Activated CD8-positive, alpha-beta T cell treated with anti-CD3 and anti-CD28 coated beads for 36 hours (primary cell): ENCODE measurements at regions not wholly inside any gene's neighbourhood (a gene's known extent, or its start where the extent isn't known, plus 50 kb on each side); places are given as distances from the start of the nearest gene placed in this dataset.

Source experiments
- ATAC-seq: fragments of 200-7000 bp; cut with Tn5 transposase; one replicate; pipeline ENCODE4 v1.10.0; 2021; ENCODE audit warnings: mild to moderate bottlenecking, moderate library complexity
- CTCF ChIA-PET: fragments of 350-600 bp; sonication (Branson Sonifier 250); formaldehyde crosslinking; loops from one replicate; lab custom pipeline; 2021; ENCODE audit warnings: antibody characterized with exemption; lab: Charles Lee
- POLR2A ChIA-PET: fragments of 350-600 bp; sonication (Branson Sonifier 250); formaldehyde crosslinking; loops from one replicate; lab custom pipeline; 2021; ENCODE audit warnings: antibody characterized with exemption; lab: Charles Lee
- DNase-seq: peaks from one replicate; pipeline ENCODE4 v3.0.0-alpha.2; 2020
- H3K27ac Mint-ChIP-seq: one replicate; pipeline ENCODE4 v1.8.0; 2021; ENCODE audit warnings: mild to moderate bottlenecking, mixed read lengths
- H3K27me3 Mint-ChIP-seq: one replicate; pipeline ENCODE4 v1.8.0; 2021; ENCODE audit warnings: mixed read lengths
- H3K36me3 Mint-ChIP-seq: one replicate; pipeline ENCODE4 v1.8.0; 2021; ENCODE audit warnings: low read depth, mixed read lengths
- H3K4me1 Mint-ChIP-seq: one replicate; pipeline ENCODE4 v1.8.0; 2021; ENCODE audit warnings: low read depth, mixed read lengths
- H3K4me3 Mint-ChIP-seq: one replicate; pipeline ENCODE4 v1.8.0; 2021; ENCODE audit warnings: mild to moderate bottlenecking, moderate library complexity, mixed read lengths
- H3K9me3 Mint-ChIP-seq: one replicate; pipeline ENCODE4 v1.8.0; 2021; ENCODE audit warnings: mixed read lengths
- CTCF ChIP-seq: fragments of 200-600 bp; IDR thresholded peaks from one replicate; pipeline ENCODE4 v1.8.0; 2022; ENCODE audit warnings: antibody characterized with exemption, mild to moderate bottlenecking
- intact Hi-C: fragments of 100-400 bp; cut with micrococcal nuclease; formaldehyde crosslinking; loops from one replicate; pipeline ENCODE4 v1.10.0; 2022

GRCh38 chr7:67542916-67543315 lies 546.3 kb downstream of the TYW1 start:
- H3K4me1 Mint-ChIP-seq, result no peaks in the 10 kb centered on the region
- CTCF ChIA-PET, result no interaction called here
- no peak for ATAC-seq
- TF ChIP-seq CTCF, result no peak
- H3K27ac Mint-ChIP-seq, result no peak overlapping the region
- POLR2A ChIA-PET, result no interaction called here
- H3K27me3 Mint-ChIP-seq, result no peaks in the 10 kb centered on the region
- intact Hi-C loops, result no loop called here
- no peak overlapping the region for H3K4me3 Mint-ChIP-seq
- H3K9me3 Mint-ChIP-seq, result no peaks in the 10 kb centered on the region
- DNase-seq, result no peak
- no peaks in the 10 kb centered on the region for H3K36me3 Mint-ChIP-seq

GRCh38 chr7:67547183-67547907 lies 550.7 kb downstream of the TYW1 start:
- Mint-ChIP-seq H3K27ac (no peak overlapping the region), H3K4me3 (no peak overlapping the region), H3K9me3 (no peaks in the 10 kb centered on the region), H3K36me3 (no peaks in the 10 kb centered on the region), H3K27me3 (no peaks in the 10 kb centered on the region), H3K4me1 (no peaks in the 10 kb centered on the region)
- ATAC-seq (no peak), DNase-seq (no peak)
- intact Hi-C loops, result no loop called here
- TF ChIP-seq CTCF, result no peak
- POLR2A ChIA-PET, result no interaction called here
- CTCF ChIA-PET, result no interaction called here

- Mint-ChIP-seq H3K27ac (no peak overlapping the region), H3K36me3 (no peaks in the 10 kb centered on the region), H3K9me3 (no peaks in the 10 kb centered on the region), H3K4me1 (no peaks in the 10 kb centered on the region), H3K27me3 (no peaks in the 10 kb centered on the region), H3K4me3 (no peak overlapping the region)
- ATAC-seq (no peak), DNase-seq (no peak)
- TF ChIP-seq CTCF, result no peak
- ChIA-PET CTCF (no interaction called here), POLR2A (no interaction called here)
- intact Hi-C loops, result no loop called here
Observed at GRCh38 chr7:67549126-67549525, 552.5 kb downstream of the TYW1 start.

- H3K9me3 Mint-ChIP-seq, result no peaks in the 10 kb centered on the region
- ChIA-PET CTCF (no interaction called here), POLR2A (no interaction called here)
- H3K4me1 Mint-ChIP-seq, result no peaks in the 10 kb centered on the region
- no peaks in the 10 kb centered on the region for H3K36me3 Mint-ChIP-seq
- no peaks in the 10 kb centered on the region for H3K27me3 Mint-ChIP-seq
- H3K4me3 Mint-ChIP-seq, result no peak overlapping the region
- intact Hi-C loops, result no loop called here
- no peak overlapping the region for H3K27ac Mint-ChIP-seq
- DNase-seq, result no peak
- no peak for TF ChIP-seq CTCF
- ATAC-seq, result no peak
Observed at GRCh38 chr7:67550801-67551436, 554.3 kb downstream of the TYW1 start.

GRCh38 chr7:67552738-67553137 lies 556.1 kb downstream of the TYW1 start:
- ChIA-PET CTCF (no interaction called here), POLR2A (no interaction called here)
- no peaks in the 10 kb centered on the region for H3K36me3 Mint-ChIP-seq
- H3K27ac Mint-ChIP-seq, result no peak overlapping the region
- no peaks in the 10 kb centered on the region for H3K9me3 Mint-ChIP-seq
- no peak for TF ChIP-seq CTCF
- H3K4me3 Mint-ChIP-seq, result no peak overlapping the region
- intact Hi-C loops, result no loop called here
- no peak for ATAC-seq
- no peak for DNase-seq
- H3K27me3 Mint-ChIP-seq, result no peaks in the 10 kb centered on the region
- H3K4me1 Mint-ChIP-seq, result no peaks in the 10 kb centered on the region
